WERI-Rb-1 (cell line): ENCODE measurements at regions not wholly inside any gene's neighbourhood (a gene's known extent, or its start where the extent isn't known, plus 50 kb on each side); places are given as distances from the start of the nearest gene placed in this dataset.

Source experiments
- DNase-seq: peaks from one replicate; pipeline ENCODE4 v3.0.0-alpha.2; 2020
- H3K27ac ChIP-seq: fragments of 250-450 bp; sonication (Bioruptor Pico); 2 replicates; pipeline ENCODE4 v1.5.1; 2020; ENCODE audit warnings: mild to moderate bottlenecking, moderate library complexity
- H3K27me3 ChIP-seq: fragments of 250-450 bp; sonication (Bioruptor Pico); 2 replicates; pipeline ENCODE4 v1.5.1; 2021; ENCODE audit warnings: mild to moderate bottlenecking, low read depth, moderate library complexity; ENCODE audit not compliant: insufficient read depth, severe bottlenecking
- H3K36me3 ChIP-seq: fragments of 250-450 bp; sonication (Bioruptor Pico); 2 replicates; pipeline ENCODE4 v1.5.1; 2020; ENCODE audit warnings: mild to moderate bottlenecking, moderate library complexity
- H3K4me3 ChIP-seq: 2 replicates; pipeline ENCODE4 v1.5.1; 2011; ENCODE audit warnings: low read depth, mild to moderate bottlenecking, control low read depth, low read length
- H3K9me3 ChIP-seq: fragments of 250-450 bp; sonication (Bioruptor Pico); 2 replicates; pipeline ENCODE4 v1.5.1; 2021; ENCODE audit warnings: mild to moderate bottlenecking, moderate library complexity; ENCODE audit not compliant: severe bottlenecking
- CTCF ChIP-seq: IDR thresholded peaks from 2 replicates; pipeline ENCODE4 v1.5.1; 2011; ENCODE audit warnings: low read depth, mild to moderate bottlenecking, control low read depth, inconsistent platforms, low read length

GRCh38 chr2:11998626-11999378 lies 252.4 kb downstream of the LPIN1 start:
- Histone ChIP-seq H3K36me3 (no peaks in the 10 kb centered on the region), H3K27me3 (no peaks in the 10 kb centered on the region), H3K27ac (no peak overlapping the region), H3K9me3 (peaks cover 2% of the 10 kb centered on the region), H3K4me3 (no peak overlapping the region)
- DNase-seq: no peak
- TF ChIP-seq CTCF: no peak

- Histone ChIP-seq H3K27ac (no peak overlapping the region), H3K27me3 (no peaks in the 10 kb centered on the region), H3K4me3 (no peak overlapping the region), H3K36me3 (no peaks in the 10 kb centered on the region), H3K9me3 (no peaks in the 10 kb centered on the region)
- TF ChIP-seq CTCF: no peak
- no peak for DNase-seq
These were observed 255.2 kb downstream of the LPIN1 start for GRCh38 chr2:12001621-12002020.

GRCh38 chr2:12002215-12002614 lies 255.8 kb downstream of the LPIN1 start:
- H3K4me3 ChIP-seq: no peak overlapping the region
- no peaks in the 10 kb centered on the region for H3K9me3 ChIP-seq
- no peaks in the 10 kb centered on the region for H3K27me3 ChIP-seq
- no peak overlapping the region for H3K27ac ChIP-seq
- no peaks in the 10 kb centered on the region for H3K36me3 ChIP-seq
- no peak for TF ChIP-seq CTCF
- no peak for DNase-seq

- no peak for TF ChIP-seq CTCF
- no peak overlapping the region for H3K27ac ChIP-seq
- no peaks in the 10 kb centered on the region for H3K27me3 ChIP-seq
- no peak for DNase-seq
- H3K36me3 ChIP-seq: no peaks in the 10 kb centered on the region
- no peaks in the 10 kb centered on the region for H3K9me3 ChIP-seq
- H3K4me3 ChIP-seq: no peak overlapping the region
These were observed 258.3 kb downstream of the LPIN1 start for GRCh38 chr2:12004713-12005112.

GRCh38 chr2:12005886-12006681 lies 259.7 kb downstream of the LPIN1 start:
- no peak for DNase-seq
- H3K27me3 ChIP-seq: no peaks in the 10 kb centered on the region
- H3K27ac ChIP-seq: no peak overlapping the region
- no peaks in the 10 kb centered on the region for H3K36me3 ChIP-seq
- TF ChIP-seq CTCF: no peak
- H3K9me3 ChIP-seq: no peaks in the 10 kb centered on the region
- H3K4me3 ChIP-seq: no peak overlapping the region
